ENCODE measurements at regions not wholly inside any gene's neighbourhood (a gene's known extent, or its start where the extent isn't known, plus 50 kb on each side); places are given as distances from the start of the nearest gene placed in this dataset.

- WGBS, 2 donors: 72 to 75% methylated on average over 3 of the region's 3 CpGs
- Histone ChIP-seq H3K27ac (no peak overlapping the region), H3K36me3 (no peaks in the 10 kb centered on the region), H3K4me3 (no peak overlapping the region), H3K27me3 (no peaks in the 10 kb centered on the region), H3K9me3 (no peaks in the 10 kb centered on the region), H3K4me1 (peaks cover 0 to 6% (median 0%) of the 10 kb centered on the region in 4 donors)
- no peak for DNase-seq (ENCODE audit: low spot score in 2 of 2)
- TF ChIP-seq CTCF (IDR thresholded peaks at IDR 0.05) (no peak), EP300 (IDR thresholded peaks at IDR 0.05) (no peak), POLR2A (IDR thresholded peaks at IDR 0.05) (no peak)
Measured at GRCh38 chr3:59131016-59131766, 81.4 kb upstream of the CFAP20DC start.

- Histone ChIP-seq H3K36me3 (no peaks in the 10 kb centered on the region), H3K9me3 (no peaks in the 10 kb centered on the region), H3K4me3 (no peak overlapping the region), H3K4me1 (peaks cover 0 to 6% (median 0%) of the 10 kb centered on the region in 4 donors), H3K27ac (no peak overlapping the region), H3K27me3 (no peaks in the 10 kb centered on the region)
- TF ChIP-seq CTCF (IDR thresholded peaks at IDR 0.05) (no peak), EP300 (IDR thresholded peaks at IDR 0.05) (no peak), POLR2A (IDR thresholded peaks at IDR 0.05) (no peak)
- DNase-seq (ENCODE audit: low spot score in 2 of 2): no peak
- 67 to 78% methylated on average over 3 of the region's 3 CpGs for WGBS, 2 donors
Measured at GRCh38 chr3:59128685-59129084, 78.9 kb upstream of the CFAP20DC start.

GRCh38 chr3:59127071-59127470 lies 77.2 kb upstream of the CFAP20DC start:
- Histone ChIP-seq H3K36me3 (no peaks in the 10 kb centered on the region), H3K4me1 (peaks cover 0 to 6% (median 0%) of the 10 kb centered on the region in 4 donors), H3K9me3 (no peaks in the 10 kb centered on the region), H3K4me3 (no peak overlapping the region), H3K27me3 (no peaks in the 10 kb centered on the region), H3K27ac (no peak overlapping the region)
- DNase-seq (ENCODE audit: low spot score in 2 of 2): no peak
- TF ChIP-seq POLR2A (IDR thresholded peaks at IDR 0.05): no peak
- no peak for TF ChIP-seq EP300 (IDR thresholded peaks at IDR 0.05)
- TF ChIP-seq CTCF (IDR thresholded peaks at IDR 0.05): no peak

GRCh38 chr3:59126446-59126845 lies 76.6 kb upstream of the CFAP20DC start:
- TF ChIP-seq CTCF (IDR thresholded peaks at IDR 0.05) (no peak), POLR2A (IDR thresholded peaks at IDR 0.05) (no peak), EP300 (IDR thresholded peaks at IDR 0.05) (no peak)
- DNase-seq (ENCODE audit: low spot score in 2 of 2): no peak
- Histone ChIP-seq H3K36me3 (no peaks in the 10 kb centered on the region), H3K4me3 (no peak overlapping the region), H3K27me3 (no peaks in the 10 kb centered on the region), H3K27ac (no peak overlapping the region), H3K4me1 (peaks cover 0 to 5% (median 0%) of the 10 kb centered on the region in 4 donors), H3K9me3 (no peaks in the 10 kb centered on the region)
- WGBS, 2 donors: 92 to 96% methylated on average over 5 of the region's 5 CpGs

GRCh38 chr3:59121346-59122144 lies 71.7 kb upstream of the CFAP20DC start:
- H3K27ac ChIP-seq: no peak overlapping the region
- TF ChIP-seq CTCF (IDR thresholded peaks at IDR 0.05) (no peak), POLR2A (IDR thresholded peaks at IDR 0.05) (no peak), EP300 (IDR thresholded peaks at IDR 0.05) (no peak)
- no peak overlapping the region for H3K4me3 ChIP-seq
- 86 to 88% methylated on average over 7 of the region's 7 CpGs for WGBS, 2 donors
- H3K9me3 ChIP-seq: no peaks in the 10 kb centered on the region
- H3K27me3 ChIP-seq: no peaks in the 10 kb centered on the region
- no peak for DNase-seq (ENCODE audit: low spot score in 2 of 2)
- no peaks in the 10 kb centered on the region for H3K36me3 ChIP-seq
- H3K4me1 ChIP-seq: no peaks in the 10 kb centered on the region
